Ishikawa (cell line): ENCODE measurements at regions not wholly inside any gene's neighbourhood (a gene's known extent, or its start where the extent isn't known, plus 50 kb on each side); places are given as distances from the start of the nearest gene placed in this dataset.

Experiments used
- EP300 ChIP-seq: IDR thresholded peaks from 2 replicates; pipeline ENCODE4 v1.6.1; 2012; ENCODE audit warnings: borderline replicate concordance
- FOXM1 ChIP-seq: IDR thresholded peaks from 2 replicates; pipeline ENCODE4 v1.6.1; 2012; ENCODE audit warnings: low read depth, borderline replicate concordance
- NFIC ChIP-seq: IDR thresholded peaks from 2 replicates; pipeline ENCODE4 v1.6.1; 2012
- RAD21 ChIP-seq: IDR thresholded peaks from 2 replicates; pipeline ENCODE4 v1.6.1; 2012; ENCODE audit warnings: low read depth
- REST ChIP-seq: IDR thresholded peaks from 2 replicates; pipeline ENCODE4 v1.6.1; 2012; ENCODE audit warnings: low read depth, mild to moderate bottlenecking
- TCF12 ChIP-seq: IDR thresholded peaks from 2 replicates; pipeline ENCODE4 v1.6.1; 2012; ENCODE audit warnings: low read depth
- TEAD4 ChIP-seq: IDR thresholded peaks from 2 replicates; pipeline ENCODE4 v1.6.1; 2012
- ZBTB7A ChIP-seq: IDR thresholded peaks from 2 replicates; pipeline ENCODE4 v1.6.1; 2012; ENCODE audit warnings: low read depth

- TF ChIP-seq ZBTB7A (no peak), TCF12 (no peak), EP300 (no peak), RAD21 (no peak), REST (no peak), NFIC (no peak), TEAD4 (no peak), FOXM1 (no peak)
Observed at GRCh38 chr7:142523821-142524460, 225.3 kb upstream of the PRSS1 start.
